ENCODE measurements at regions not wholly inside any gene's neighbourhood (a gene's known extent, or its start where the extent isn't known, plus 50 kb on each side); places are given as distances from the start of the nearest gene placed in this dataset.

DNA sequence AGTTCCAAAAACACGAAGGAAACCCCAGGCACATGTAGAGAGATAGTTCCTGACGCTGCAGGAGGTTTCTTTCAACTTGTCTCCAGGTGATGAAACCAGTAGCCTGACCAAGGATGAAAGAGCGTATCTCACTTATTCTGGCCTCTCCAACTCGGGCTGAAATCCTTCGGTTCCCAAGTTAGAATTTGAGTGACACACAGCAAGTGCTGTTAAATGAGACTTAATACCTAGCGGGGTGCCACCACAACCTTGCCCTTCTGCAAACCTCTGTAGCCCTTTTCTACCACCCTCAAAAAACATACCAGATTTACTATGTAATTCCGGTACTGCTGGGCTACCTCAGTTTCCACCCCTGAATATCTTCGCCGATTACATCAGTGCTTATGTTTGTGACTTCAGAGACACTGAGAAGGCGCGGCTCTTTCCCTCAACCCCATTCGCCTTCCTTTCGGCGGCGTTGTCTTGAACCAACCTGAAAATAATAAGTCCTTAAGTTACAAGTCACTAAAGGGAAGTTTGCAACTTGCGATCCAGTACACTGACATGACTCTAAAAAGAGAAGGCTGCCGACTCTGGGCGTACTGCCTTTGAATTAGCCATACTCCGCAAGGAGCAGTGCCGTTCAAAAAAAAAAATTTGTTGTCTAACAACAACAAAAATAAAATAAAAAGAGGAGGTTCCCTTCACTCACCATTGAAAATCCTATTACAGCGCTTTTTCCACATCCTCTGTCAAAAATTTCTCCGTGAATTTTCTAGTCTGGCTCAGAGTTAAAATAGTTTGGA is 194.9 kb upstream of the ZNF184 start:
- peaks cover 20 to 32% of the 10 kb centered on the region in 2 experiments for H3K4me1 Mint-ChIP-seq
- no peaks in the 10 kb centered on the region for H3K9me3 ChIP-seq (ENCODE audit: control insufficient read depth, low read depth, low read length)
- peaks cover 0 to 4% of the 10 kb centered on the region in 2 experiments; a peak in 2 of 5 replicates for H3K9me3 Mint-ChIP-seq
- no peaks in the 10 kb centered on the region for H4K20me1 ChIP-seq (ENCODE audit: control insufficient read depth, insufficient read depth, insufficient read length)
- H3K23ac ChIP-seq (ENCODE audit: insufficient read length, low read depth, low read length): no peak overlapping the region
- WGBS (ENCODE audit: extremely low coverage, insufficient read length, low lambda C conversion rate): no CpG with 5 or more reads among the region's 22 CpGs
- no peak overlapping the region for H3K27ac ChIP-seq (ENCODE audit: insufficient read length, low read depth, low read length)
- no peak overlapping the region for H2BK12ac ChIP-seq (ENCODE audit: insufficient read length, low read depth, low read length)
- H3K23me2 ChIP-seq (ENCODE audit: insufficient read length, low read depth, low read length, poor library complexity, severe bottlenecking): peaks cover 31% of the 10 kb centered on the region
- H3K4me1 ChIP-seq (ENCODE audit: insufficient read depth, low read length): no peaks in the 10 kb centered on the region
- H2AFZ ChIP-seq (ENCODE audit: low read length): no peak overlapping the region
- no peak overlapping the region for H3K18ac ChIP-seq (ENCODE audit: insufficient read length, low read depth, low read length)
- no peak overlapping the region for H4K91ac ChIP-seq (ENCODE audit: insufficient read length, low read depth, low read length)
- no peaks in the 10 kb centered on the region; a peak in 1 of 7 replicates for H3K36me3 Mint-ChIP-seq (ENCODE audit: insufficient read depth in 1 of 3, low read depth in 3 of 3)
- peak overlapping the region; percentile 100 for H3K4me2 ChIP-seq (ENCODE audit: insufficient read depth, insufficient read length, low read length)
- no peak overlapping the region for H4K8ac ChIP-seq (replicated peaks; ENCODE audit: insufficient read length, low read depth, low read length)
- H2BK120ac ChIP-seq (ENCODE audit: low read depth, low read length, poor library complexity, severe bottlenecking): no peak overlapping the region
- no peak overlapping the region for H4K5ac ChIP-seq (ENCODE audit: insufficient read length, low read depth, low read length)
- H3K4ac ChIP-seq (ENCODE audit: low read depth, low read length): no peak overlapping the region
- no peak for DNase-seq
- H2BK20ac ChIP-seq (ENCODE audit: low read depth, low read length, poor library complexity, severe bottlenecking): no peak overlapping the region
- peak overlapping the region; percentile 24 for H3K9ac ChIP-seq (ENCODE audit: extremely low read depth, insufficient read length, low read length)
- no peak overlapping the region for H2BK5ac ChIP-seq (ENCODE audit: insufficient read length, low read length)
- no peak overlapping the region for H3T11ph ChIP-seq (ENCODE audit: low read length)
- no peak overlapping the region for H2BK15ac ChIP-seq (ENCODE audit: low read depth, low read length)
- H3K4me3 Mint-ChIP-seq: peak overlapping the region; percentile 84 to 89
- H3K79me2 ChIP-seq (ENCODE audit: insufficient read depth, low read length): no peaks in the 10 kb centered on the region
- no peaks in the 10 kb centered on the region for H3K79me1 ChIP-seq (ENCODE audit: insufficient read depth, low read depth, low read length, poor library complexity, severe bottlenecking)
- H3K56ac ChIP-seq (ENCODE audit: insufficient read length, low read depth, low read length): no peak overlapping the region
- TF ChIP-seq, protein P1, sequence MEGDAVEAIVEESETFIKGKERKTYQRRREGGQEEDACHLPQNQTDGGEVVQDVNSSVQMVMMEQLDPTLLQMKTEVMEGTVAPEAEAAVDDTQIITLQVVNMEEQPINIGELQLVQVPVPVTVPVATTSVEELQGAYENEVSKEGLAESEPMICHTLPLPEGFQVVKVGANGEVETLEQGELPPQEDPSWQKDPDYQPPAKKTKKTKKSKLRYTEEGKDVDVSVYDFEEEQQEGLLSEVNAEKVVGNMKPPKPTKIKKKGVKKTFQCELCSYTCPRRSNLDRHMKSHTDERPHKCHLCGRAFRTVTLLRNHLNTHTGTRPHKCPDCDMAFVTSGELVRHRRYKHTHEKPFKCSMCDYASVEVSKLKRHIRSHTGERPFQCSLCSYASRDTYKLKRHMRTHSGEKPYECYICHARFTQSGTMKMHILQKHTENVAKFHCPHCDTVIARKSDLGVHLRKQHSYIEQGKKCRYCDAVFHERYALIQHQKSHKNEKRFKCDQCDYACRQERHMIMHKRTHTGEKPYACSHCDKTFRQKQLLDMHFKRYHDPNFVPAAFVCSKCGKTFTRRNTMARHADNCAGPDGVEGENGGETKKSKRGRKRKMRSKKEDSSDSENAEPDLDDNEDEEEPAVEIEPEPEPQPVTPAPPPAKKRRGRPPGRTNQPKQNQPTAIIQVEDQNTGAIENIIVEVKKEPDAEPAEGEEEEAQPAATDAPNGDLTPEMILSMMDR (conservative IDR thresholded peaks at IDR 0.05): no peak
- peaks cover 64% of the 10 kb centered on the region for H3K27me3 Mint-ChIP-seq (ENCODE audit: low read depth)
- no peak overlapping the region for H3K14ac ChIP-seq (ENCODE audit: insufficient read depth, low read length)
- peaks cover 6% of the 10 kb centered on the region; the same call in 1 of the 2 replicates for H3K27me3 ChIP-seq (ENCODE audit: insufficient read depth, low read length)
- H2AK5ac ChIP-seq (ENCODE audit: insufficient read length, low read length): no peak overlapping the region
- peak overlapping the region in 1 of 3 experiments; percentile 12; a peak in 1 of 7 replicates for H3K27ac Mint-ChIP-seq
